GM21737 (cell line): ENCODE measurements at regions not wholly inside any gene's neighbourhood (a gene's known extent, or its start where the extent isn't known, plus 50 kb on each side); places are given as distances from the start of the nearest gene placed in this dataset.

Experiments
- ATAC-seq: cut with Tn5 transposase; IDR thresholded peaks from one replicate; pipeline ENCODE4 v1.9.1; 2021; ENCODE audit warnings: mild to moderate bottlenecking, moderate library complexity; ENCODE audit not compliant: unreplicated experiment

DNA sequence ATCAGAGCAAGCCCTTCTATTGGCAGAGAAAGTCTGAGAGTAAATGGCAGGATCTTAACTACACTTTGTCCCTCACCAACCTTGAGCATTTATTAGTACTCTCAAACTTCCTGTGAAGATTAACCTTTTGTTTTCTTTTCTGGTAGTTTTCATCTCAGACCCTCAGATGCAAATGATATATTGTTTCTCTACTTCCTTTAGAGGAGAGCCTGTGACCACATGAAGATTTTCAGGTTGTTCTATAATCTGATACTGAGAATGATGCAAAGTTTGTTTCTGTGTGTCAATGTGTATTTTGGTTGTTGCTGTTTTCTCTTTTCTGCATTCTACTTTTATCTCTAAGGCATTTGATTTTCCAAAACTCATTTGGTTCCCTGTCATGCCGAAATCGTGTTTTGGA, 165.8 kb upstream of the CYSLTR1 start:
- ATAC-seq: no peak

DNA sequence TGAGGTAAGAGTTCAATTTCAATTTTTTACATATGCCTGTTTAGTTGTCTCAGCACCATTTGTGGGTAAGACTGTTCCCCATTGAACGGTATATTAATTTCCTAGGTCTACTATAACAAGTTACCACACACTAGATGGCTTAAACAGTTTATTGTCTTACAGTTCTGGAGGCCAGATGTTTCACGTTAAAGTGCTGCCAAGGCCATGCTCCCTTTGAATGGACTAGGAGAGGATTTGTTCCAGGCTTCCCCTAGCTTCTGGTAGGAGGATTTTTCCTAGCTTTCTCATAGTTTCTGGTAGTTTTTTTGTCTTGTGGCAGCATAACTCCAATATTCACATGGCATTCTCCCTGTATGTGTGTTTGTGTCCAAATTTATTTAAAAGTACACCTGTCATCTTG, 149.3 kb upstream of the CYSLTR1 start:
- ATAC-seq: no peak

DNA sequence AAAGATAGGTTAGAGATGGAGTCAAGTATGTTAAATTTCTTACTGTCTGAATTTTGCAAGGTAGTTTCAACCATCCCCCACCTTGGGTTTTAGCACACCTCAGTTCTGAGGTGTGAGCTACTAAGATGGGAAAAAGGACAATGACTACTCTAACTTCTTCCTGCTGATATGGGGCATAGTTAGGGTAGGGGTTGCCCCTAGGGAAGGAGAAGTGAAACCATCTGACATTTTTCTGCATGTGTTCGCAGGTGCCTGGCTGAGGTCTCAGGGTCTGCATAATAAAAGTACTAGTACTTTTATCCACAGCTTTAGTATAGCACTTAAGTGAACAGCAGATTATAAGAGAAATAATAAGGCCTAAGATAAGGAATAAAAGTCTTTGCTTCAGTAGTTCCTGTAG, 129.5 kb upstream of the CYSLTR1 start:
- ATAC-seq: no peak

DNA sequence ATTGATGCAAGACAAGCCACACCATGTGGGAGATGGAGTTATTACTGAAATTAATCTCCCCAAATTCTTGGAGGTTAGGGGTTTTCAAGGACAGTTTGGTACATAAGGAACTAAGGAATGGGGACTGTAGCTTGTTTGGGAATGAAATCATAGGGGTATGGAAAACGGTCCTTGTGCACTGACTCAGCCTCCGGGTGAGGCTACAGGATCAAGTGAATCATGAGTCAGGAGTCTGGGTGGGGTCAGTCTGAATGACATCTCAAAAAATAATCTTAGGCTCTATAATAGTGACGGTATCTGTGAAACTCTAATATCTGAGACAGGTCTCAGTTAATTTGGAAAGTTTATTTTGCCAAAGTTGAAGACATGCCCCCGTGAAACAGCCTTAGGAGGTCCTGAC, 128.5 kb upstream of the CYSLTR1 start:
- no peak for ATAC-seq

DNA sequence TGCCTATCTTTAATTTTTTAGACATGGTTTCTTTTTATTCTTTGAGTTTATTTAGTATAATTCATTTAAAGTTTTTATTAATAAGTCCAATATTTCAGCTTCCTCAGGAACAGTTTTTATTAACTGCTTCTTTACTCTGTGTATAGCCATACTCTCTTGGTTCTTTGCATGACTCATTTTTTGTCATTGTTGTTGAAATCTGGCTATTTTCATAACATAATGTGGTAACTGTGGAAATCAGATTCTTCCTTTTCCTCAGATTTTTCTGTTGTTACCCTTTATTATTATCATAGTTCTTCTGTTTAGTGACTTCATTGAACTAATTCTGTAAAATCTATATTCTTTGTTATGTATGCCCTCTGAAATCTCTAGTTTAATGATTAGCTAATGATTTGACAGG, 124.9 kb upstream of the CYSLTR1 start:
- ATAC-seq: no peak

DNA sequence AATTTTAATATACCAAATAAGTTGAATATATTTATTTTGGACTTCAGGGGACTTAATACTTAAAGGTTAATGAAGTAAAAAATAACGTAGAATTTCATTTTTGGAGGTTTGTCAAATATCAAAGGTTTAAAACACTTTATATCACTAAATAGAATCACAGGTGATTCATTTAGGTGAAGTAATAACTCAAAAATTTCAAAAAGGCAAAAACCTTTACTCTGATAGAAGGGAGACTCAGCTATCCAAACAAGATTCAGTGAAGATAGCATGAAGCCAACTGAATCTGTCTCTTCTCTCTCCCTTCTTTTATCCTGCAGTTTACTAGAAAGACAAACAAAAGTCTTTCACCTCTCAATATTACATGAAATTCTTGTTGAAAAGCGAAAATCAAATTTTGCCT, 110.2 kb upstream of the CYSLTR1 start:
- no peak for ATAC-seq

DNA sequence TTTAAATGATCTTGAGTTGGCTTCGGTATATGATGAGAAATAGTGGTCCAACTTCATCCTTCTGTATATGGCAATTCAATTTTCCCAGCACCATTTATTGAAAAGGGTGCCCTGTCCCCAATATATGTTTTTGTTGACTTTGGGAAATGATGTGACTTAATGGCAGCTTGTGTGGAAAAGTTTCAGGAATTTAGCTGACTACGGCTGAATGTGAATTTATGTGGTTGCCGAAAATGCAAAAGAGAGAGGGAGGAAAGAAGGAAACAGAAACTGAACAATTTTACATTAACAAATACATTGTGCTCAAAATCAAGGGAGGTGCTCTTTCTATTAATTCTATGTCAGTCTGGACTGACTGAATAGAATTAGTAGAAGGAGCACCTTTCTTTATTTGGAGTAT, 101.8 kb upstream of the CYSLTR1 start:
- no peak for ATAC-seq

DNA sequence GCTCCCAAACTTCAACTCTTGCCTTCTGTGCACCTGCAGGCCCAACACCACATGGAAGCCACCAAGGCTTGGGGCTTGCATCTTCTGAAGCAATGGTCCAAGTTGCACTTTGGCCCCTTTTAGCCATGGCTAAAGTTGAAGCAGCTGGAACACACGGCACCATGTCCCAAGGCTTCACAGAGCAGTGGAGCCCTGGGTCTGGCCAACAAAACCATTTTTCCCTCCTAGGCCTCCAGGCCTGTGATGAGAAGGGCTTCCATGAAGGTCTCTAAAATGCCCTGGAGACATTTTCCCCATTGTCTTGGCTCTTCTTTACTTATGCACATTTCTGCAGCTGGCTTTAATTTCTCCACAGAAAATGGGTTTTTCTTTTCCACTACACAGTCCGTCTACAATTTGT, 61.3 kb upstream of the CYSLTR1 start:
- no peak for ATAC-seq

DNA sequence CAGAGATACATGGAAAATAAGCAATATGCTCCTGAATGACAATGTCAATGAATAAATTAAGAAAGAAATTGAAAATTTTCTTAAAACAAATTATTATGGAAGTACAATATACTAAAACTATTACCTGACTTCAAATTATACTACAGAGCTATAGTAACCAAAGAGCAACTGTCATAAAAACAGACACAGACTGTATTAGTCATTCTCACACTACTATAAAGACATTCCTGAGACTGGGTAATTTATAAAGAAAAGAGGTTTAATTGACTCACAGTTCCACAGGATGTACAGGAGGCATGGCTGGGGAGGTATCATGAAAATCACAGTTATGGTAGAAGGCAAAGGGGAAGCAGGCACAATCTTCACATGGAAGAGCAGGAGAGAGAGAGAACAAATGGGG, 60.0 kb upstream of the CYSLTR1 start:
- ATAC-seq: no peak

DNA sequence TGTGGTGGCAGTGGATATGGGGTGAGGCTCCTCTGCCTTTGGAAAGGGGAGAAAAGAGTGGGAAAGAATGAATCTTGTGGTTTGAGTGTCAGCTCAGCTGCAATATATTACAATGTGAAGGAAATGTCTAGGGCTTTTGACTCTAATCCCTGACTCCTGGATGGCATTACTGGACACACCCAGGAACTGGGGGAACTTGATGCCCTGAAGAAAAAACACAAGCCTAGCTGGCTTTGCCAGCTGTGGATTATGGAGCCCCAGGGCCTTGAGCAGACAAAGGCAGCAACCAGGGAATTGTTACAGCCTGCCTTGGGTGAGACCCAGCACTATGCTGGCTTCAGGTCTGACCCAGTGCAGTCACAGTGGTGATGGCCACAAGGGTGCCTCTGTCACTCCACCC, 57.1 kb upstream of the CYSLTR1 start:
- no peak for ATAC-seq

DNA sequence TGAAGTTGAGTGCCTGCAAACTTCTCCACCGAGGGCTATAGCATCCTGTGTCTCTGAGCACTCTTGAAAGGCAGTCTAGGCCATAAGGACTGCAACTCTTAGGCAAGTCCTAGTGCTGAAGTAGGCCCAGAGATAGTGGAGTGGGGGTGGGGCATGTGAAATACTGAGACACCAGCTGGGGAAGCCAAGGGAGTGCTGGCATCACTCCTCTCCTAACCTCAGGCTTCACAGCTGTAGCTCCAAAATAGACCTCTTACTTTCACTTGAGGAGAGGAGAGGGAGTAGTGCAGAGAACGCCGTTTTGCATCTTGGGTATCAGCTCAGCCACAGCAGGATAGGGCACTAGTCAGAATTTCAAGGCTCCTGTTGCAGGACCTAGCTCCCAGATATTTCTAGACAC, 56.2 kb upstream of the CYSLTR1 start:
- ATAC-seq: no peak

DNA sequence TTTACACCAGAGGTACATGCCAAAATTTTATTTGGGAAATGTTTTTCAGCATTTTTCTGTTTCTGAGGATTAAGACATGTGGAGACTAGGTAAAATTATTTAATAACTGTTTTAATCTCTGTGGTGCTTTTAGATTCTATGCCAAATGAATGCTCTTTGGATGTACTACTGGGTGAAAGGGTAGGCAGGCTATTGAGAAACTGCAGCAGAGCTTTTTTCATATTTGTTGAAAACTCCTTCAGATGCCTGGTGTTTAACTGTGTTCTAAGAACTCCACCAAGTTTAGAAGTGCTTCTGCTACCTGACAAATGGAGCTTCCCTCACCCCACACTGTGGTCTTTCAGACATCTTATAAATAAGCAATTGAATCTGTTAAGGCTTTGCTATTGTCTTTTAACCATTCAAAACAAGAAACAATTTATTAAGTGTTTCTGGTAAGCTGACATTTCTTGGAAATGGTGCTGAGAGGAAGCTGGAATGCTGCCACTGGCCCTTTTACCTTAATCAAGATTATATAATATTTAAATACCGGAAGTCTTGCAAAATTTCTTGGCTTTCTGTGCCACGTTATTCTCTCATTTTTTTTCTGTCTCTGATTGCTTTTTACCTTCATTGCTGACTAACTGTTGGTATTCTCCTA, 51.2 kb upstream of the CYSLTR1 start:
- no peak for ATAC-seq
